ENCODE measurements at regions not wholly inside any gene's neighbourhood (a gene's known extent, or its start where the extent isn't known, plus 50 kb on each side); places are given as distances from the start of the nearest gene placed in this dataset.
A peak's percentile ranks its signal among the peaks of the same experiment; 100 is the strongest.

DNA sequence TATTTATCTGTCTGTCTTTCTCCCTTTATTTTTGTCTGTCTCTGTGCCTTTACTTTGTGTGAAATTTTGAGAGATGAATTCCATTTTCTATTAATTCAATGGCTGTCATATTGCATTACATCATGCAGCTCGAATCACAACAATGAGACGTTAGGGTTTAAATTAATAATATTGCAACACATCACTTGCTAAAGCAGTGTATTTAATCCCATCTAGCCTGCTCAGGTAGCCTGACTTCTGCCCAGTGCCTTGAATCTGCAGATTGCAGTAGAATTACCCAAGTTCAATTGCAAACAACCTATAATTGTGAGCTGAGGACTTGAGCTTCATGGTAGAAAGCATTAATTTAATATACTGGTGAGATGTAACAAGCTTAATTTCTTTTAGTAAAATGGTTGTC, 235.7 kb upstream of the TSHZ2 start:
- no peak for DNase-seq

DNA sequence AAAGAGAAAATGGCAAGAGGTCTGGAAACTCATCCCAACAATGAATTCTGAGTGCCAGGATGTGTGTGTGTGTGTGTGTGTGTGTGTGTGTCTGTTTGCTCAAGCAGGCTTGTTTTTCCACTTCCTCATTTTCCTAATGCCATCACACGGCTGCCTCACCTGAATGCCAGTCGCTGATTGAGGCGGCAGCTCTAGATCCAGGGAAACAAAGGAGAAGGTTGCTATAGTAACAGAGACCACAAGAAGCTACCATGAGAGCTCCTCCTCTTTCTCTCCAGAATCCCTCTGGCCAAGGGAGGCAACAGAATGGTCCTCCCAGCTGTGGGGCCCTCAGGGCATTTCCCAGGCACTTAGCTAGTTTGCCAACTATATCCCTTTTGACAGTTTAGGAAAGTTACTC, 241.1 kb upstream of the TSHZ2 start:
- no peak for DNase-seq

DNA sequence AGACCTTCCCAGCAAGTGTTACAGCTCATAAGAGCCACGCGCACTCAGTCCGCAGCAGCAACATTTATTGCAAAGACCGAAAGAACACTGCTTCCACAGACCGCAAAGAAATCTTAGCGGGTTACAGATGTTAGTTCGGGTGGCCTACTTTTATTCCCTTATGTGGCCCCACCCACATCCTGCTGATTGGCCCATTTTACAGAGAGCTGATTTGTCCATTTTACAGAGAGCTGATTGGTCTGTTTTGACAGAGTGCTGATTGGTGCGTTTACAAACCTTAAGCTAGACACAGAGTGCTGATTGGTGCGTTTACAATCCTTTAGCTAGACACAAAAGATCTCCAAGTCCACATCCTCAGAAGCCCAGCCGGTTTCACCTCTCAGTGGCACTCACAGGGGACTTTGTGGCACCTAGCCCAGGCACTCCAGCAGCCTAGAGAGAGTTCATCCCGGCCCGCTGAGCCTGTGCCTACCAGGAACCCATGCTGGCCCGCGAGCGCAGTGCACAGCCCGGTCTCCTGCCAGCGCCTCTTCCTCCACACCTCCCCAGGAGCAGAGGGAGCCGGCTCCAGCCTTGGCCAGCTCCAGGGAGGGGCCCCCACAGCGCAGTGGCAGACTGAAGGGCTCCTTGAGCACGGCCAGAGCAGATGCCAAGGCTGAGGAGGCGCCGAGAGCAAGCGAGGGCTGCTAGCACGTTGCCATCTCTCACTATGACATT, 244.3 kb upstream of the TSHZ2 start:
- no peak for DNase-seq

DNA sequence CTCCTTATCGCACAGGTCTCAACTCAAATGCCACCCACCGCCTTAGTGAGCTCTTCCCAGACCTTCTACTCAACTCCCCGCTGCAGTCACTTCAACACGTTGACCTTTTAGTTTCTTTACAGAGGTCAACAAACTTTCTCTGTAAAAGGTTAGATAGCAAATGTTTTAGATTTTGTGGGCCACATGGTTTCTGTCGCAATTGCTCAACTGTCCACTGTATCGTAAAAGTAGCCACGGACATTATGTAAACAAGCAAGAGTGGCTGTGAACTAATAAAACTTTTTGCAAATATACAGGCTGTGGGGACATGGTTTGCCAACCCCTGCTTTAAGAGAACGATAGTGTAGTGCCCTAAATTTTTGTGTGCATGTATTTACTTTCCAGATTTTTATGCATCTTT, 247.6 kb upstream of the TSHZ2 start:
- DNase-seq, result no peak

DNA sequence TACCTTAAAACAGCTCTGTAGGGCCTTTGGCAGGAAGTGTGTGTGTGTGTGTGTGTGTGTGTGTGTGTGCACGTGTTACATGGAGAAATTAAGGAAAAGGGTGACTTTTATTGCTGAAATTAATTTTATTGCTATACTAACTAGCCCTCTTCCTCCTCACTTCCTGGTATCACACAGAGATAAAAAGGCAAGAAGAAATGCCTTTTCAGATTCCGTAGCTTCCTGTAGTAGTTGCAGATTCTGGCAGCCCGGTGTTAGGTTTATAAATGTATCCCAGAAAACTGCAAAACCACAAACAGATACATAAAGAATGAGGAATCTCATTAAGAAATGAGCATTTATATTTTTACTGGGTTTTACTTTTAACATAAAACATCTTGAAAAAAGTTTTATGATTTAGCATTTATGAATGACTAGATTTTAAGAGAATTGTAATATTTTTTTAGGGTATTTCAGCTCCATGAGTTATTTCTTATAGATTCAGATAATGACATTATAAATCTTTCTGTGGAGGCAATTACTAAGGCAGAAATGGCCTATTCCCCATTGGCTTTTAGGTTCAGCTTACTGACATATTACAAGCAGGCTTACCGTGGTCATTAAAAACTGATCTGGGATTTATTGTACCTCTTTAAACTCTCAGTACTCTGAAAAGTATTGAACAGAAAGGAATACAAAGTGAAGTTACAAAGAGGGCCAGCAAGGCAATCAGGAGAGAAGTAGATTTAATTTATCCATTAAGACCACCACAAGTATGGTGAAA, 249.1 kb upstream of the TSHZ2 start:
- DNase-seq, result no peak

DNA sequence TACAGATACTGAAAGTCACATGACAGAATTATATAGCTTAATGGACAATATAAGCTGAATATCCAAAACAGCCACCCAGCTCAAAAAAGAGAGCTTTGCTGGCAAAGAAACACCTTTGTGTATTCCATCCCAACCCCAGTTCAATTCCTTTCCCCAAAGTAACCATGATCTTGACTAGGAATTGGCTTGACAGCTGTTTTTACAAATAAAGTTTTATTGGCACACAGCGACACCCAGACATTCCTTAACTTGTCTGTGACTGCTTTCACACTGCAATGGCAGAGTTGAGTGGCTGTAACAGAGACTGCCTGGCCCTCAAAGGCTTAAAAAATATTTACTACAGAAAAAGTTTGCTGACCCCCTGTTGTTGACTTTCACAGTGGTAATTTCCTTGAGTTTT, 264.0 kb upstream of the TSHZ2 start:
- DNase-seq, result no peak

DNA sequence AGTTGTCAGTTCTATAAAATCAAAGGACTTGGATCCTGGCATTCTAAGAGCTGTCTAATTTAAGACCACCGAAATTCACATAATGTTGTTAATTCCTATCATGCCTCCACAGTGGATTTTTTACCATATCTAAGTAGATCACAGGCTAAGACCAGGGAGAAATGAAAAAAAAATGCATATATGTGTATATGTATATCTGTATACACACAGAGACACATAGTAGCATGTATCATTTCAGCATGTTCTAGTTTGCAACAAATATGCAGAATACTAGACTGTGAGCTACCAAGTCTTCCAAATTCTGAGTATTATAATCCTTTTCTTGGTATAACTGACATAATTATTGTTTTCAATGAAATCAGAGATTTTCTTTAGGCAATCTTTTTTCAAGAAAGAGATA, 267.6 kb upstream of the TSHZ2 start:
- no peak for DNase-seq

DNA sequence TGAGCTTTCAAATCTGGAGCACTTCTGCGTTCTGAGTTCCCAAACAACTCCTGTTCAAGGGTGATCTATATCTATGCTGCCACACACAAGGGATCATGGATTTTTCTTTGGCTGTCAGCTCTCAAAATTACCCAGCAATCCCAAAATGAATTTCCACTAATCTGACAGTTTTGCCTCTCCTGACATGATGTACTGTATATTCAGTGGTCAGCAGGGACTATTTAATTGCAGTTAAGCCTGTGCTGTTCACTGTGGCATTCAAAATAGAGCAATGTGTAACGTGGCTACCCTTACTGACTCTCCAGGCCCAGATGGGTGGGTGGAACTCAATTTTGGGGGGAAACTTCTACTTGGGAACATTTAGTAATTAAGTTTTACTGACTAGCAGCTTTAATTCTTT, 283.8 kb upstream of the TSHZ2 start:
- DNase-seq, result no peak

DNA sequence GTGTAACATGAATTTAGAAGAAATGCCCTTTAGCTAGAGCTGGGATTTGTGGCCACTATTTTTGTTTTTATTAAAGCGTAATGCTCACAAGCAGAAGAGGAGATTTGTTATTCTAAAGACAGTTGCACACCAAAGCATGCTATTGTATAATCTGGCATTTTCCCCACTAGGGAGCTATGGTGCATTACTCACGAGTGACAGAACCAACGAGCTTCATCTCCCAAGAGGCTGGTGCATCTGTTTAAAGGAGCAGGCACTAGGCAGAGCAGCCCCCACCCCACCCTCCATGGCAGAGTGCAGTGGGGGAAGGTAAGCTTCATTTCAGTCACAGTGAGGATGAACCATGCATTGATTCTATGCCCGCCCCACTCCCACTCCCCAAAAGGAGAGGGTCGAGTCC, 287.3 kb upstream of the TSHZ2 start:
- DNase-seq, result no peak

DNA sequence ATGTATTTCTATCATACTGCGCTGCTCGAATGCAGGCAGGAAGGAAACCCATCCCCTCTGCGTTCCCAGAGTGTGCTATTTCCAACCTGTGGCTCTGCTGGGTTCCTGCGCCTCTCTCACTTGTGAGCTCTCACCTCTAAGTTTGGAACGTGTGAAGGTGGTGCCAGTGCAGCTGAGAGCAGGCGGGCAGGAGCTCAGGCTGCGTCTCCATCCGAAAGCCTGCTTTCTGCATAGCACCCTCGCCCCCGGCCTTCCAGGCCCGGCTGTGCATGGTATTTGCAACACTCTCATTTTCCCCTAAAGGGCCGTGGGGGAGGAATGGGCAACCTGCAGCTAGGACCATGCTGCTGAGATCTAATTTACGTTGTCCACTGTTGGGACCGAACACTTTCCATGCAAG, 288.0 kb upstream of the TSHZ2 start:
- peak in 1 of 51 donors; percentile 11 for DNase-seq

DNA sequence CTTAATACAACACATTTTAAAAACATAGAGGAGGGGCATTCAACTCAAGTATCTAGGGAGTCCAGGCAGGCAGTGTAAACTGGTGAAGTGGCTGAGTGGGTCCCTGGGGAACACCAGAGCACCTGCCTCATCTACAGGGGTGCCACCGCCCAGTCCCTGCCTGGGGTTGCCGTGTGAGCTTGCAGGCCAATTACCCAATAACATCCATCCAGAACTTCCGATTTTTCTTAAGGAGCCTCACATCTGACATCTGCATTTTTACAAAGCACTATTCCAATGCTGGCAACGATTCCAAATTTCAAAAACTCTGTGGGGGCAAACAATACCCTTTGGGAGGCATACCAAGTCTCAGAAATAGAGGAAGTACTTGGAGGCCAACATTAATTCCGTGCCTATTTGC, 288.4 kb upstream of the TSHZ2 start:
- no peak for DNase-seq

DNA sequence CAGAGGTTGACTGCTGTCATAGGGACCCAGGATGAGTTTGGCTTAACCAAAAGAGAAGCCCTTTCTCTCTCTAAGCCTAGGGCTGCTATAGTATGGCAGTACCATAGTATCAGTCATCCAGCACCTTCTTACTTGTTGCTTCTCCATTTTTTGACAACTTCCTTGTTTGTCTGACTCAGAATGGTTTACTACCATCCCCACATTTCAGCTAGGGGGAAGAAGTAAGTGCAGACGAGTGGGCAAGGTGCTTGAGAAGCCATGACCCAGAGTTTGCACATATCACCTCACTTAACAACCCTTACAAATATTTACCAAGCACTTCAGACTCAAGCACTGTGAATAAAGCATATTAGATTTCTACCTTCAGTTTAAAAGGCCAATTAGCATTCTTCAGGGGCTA, 289.9 kb upstream of the TSHZ2 start:
- DNase-seq, result no peak

DNA sequence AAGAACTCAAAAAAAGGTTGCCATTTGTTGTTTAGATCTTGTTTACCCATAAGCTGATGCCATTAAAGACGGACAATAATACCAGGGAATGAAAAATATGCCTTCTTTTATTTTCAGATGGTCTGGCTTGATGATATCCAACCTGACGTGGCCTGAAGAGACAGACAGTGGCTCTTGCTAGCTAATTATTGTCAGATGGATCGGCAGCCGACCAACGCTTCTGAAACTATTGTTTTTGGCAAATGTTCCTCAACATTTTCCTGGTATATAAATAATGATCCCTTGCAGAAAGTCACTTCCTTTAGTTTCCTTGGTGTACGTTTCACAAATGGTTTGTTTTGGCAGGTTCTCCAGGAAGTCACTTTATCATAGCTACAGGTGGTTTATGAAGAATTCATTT, 290.9 kb upstream of the TSHZ2 start:
- DNase-seq, result no peak

DNA sequence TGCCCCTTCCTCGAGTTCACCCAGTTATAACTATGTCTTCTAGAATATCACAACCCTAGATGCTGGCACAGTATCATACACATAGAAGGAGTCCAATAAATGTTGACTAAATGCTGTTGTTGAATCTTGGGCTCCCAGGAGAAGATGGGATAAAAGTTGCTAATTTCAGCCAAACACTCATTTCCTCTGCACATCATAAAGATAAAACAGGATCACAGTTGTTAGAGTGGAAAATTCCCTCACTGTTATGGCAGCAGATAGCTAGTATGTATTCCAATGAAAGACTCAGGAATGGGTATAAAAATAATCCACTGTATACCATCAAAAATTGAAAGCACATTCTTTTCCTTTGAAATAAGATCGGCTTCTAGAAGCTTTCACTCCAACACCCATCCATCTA, 294.9 kb upstream of the TSHZ2 start:
- no peak for DNase-seq

DNA sequence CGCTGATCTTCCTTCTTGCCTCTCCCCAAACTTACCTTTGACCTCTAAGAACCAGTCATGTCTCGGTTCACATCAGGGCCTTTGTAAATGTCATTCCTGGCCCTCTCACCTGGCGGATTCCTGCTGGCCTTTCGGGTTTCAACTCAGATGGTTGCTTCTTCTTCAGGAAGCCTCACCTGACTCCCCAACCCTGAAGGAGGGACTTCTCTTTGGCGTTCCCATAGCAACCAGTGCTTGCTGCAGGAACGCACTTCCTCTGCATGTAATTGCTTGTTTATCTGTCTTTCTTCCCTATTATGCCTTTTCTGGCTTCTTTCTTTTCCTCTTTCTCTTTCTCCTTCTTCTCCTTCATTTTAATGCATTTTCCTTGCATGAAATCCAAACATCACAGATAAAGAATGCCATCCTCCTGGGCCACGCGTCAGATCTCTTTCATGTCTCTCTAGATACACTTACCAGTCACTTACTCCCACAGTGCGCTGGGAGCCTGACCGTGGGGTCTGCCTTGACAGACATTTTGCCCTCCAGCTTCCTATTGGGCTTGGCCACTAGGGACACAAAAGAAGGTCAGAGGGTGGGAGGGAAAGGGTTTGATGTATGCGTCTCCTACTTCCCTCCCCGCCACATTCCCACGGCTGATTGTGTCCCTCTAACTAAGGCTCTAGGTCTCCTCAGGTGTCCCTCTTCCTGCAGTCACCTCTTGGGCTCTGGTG, 295.7 kb upstream of the TSHZ2 start:
- peak in 3 of 51 donors; percentile 1 to 4 (median 2) for DNase-seq

DNA sequence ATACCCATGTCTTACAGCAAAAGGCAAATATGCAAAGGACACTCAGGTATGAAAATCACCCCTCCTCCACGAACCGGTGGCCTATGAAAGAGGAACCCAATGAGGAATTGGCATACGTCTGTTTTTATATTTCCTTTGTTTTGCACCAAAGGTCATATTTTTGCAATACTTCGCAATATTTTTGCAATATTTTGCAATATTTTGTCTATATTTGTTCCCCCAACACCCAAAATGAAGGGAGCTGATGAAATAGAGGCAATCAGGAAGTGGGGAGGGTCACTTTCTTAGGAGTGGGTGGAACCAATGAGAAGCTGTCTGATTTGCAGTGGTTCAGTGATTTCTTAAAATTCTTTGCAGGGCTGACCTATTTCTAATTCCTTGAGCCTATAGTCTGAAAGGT, 296.8 kb upstream of the TSHZ2 start:
- no peak for DNase-seq

DNA sequence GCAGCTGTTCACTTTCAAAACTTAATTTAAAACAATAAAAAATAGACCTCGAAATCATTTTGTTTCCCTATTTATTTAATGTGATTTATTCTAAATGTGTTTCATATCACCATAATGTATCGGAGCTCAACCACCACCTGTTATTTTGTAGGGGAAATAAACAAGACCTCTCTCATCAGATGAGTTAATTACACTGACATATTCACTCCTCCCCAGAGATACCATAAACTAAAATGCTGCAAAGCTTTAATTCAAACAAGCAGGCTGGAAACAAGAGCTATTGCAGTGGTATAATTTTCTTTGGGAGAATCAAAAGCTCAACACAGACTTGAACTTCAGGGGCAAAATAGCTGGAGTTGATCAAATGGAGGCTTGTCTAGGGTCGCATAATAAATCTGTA, 303.5 kb upstream of the TSHZ2 start:
- DNase-seq, result no peak

DNA sequence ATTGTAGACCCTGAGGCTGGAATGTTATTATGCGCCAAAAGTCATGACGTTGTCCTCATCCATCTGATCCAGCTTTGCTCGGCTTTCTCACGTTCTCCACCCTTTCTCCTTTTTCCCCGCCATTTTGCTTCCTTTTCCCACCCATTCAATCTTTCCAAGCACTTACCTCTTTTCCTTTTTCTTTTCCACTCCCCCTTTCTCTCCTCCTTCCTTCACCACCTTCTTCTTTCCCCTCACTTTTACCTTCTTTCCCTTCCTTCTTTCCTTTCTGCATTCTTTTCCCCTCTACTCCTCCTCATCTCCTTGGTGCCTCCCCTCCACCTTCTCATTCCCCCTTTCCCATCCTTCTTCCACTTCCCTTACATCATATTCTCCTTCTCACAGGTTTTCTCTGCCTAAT, 304.8 kb upstream of the TSHZ2 start:
- no peak for DNase-seq

DNA sequence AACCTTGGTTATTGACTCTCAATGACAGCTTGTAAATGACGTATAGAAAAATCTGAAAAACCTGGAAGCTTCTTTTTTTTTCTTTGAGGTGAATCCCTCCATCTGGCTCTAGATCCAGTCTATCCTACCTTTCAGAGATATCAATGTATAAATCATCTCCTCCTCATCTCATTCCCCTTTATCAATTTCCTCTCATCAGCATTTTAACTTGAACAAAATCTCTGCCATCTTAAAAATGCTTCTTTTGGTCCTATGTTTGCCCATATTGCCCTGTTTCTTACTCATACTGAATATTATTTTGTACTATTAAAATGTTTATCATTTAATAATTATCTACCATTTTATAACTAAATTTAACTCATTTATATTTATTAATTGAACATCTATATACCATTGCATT, 306.7 kb upstream of the TSHZ2 start:
- DNase-seq, result no peak

DNA sequence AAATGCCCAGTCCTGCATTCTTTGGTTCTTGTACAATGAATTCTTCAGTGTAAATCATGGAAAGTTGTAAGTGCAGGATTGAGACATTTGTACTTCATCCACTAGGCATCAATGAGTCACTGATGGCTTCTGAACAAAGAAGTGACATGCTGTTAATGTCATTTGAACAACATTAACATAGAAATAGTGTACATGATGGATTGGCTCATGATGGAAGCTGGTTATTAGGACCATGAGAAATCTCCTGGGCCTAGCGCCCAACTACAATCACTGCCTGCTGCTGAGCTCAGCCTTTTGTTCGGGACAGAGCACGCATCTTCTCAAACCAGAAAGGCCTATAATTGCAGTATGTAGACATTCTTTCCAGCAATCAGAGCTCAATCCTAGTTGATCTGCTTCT, 316.8 kb upstream of the TSHZ2 start:
- DNase-seq, result no peak

DNA sequence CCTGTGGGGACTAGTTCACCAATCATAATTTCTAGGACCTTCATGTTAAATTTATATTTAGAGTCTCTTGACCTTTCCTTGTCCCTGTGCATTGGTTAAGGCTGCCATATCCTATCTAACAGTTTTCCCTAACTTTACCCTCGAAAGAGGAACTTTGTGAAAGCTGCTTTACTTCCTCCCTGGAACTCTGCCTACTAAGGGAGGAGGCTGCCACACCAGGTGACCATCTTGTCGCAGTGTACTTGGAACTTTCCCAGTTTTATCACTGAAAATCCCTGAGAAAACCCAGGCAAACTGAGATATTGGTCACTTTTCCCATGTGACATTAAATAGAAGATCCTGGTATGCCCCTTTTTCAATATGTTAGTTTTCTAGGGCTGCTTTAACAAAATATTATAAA, 317.6 kb upstream of the TSHZ2 start:
- DNase-seq, result no peak

DNA sequence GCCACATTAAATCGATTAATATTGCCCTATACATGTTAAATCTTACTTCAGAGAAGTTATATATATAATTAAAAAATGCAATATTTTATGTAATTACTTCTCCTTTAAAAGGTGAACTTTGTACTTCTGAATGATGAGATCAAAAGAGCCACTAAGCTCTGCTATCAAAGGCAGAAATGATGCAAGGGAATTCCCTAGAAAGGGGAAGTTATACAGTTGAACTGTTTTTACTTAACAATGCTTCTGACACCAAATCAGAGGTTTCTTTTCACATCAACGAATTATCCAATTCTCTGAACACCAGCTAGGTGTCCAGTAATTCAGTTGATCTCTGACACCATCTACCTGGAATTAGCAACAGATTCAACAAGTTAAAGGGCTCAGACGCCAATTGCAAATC, 319.9 kb upstream of the TSHZ2 start:
- no peak for DNase-seq

DNA sequence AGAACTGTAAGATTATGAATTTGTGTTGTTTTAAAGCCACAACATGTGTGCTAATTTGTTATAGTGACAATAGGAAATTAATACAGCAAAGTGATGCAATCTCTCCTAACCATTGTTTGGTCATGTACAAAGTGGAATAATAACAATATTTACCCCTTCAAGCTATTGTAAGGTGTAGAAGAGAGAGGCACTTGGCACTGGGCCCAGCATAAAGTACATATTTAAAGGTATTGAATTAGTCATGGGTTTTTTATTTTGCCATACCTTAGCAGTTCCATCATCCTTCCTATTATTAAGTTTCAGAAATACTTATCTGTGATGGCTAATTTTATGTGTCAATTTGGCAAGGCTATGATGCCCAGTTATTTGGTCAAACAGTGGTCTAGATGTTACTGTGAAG, 322.4 kb upstream of the TSHZ2 start:
- no peak for DNase-seq
